Common myeloid progenitor, CD34-positive (primary cell): ENCODE measurements at regions not wholly inside any gene's neighbourhood (a gene's known extent, or its start where the extent isn't known, plus 50 kb on each side); places are given as distances from the start of the nearest gene placed in this dataset.

Experiments used
- CTCF ChIA-PET: fragments of 350-600 bp; sonication (Branson Sonifier 250); formaldehyde crosslinking; loops from one replicate; lab custom pipeline; 2021; ENCODE audit warnings: antibody characterized with exemption; lab: Charles Lee
- POLR2A ChIA-PET: fragments of 350-600 bp; sonication (Branson Sonifier 250); formaldehyde crosslinking; loops from one replicate; lab custom pipeline; 2021; ENCODE audit warnings: antibody characterized with exemption; lab: Charles Lee
- DNase-seq, 3 donors: peaks; one replicate each; pipeline versions ENCODE4 v3.0.0 to v3.0.0-alpha.2; 2013
- H3K27ac ChIP-seq, 2 experiments: 1 replicate in 1 of 2; 2 replicates in 1 of 2; pipeline ENCODE4 v1.7.0; 2013; ENCODE audit warnings: inconsistent platforms in 2 of 2, low read length in 2 of 2, mild to moderate bottlenecking in 2 of 2, low read depth in 1 of 2, moderate library complexity in 1 of 2; ENCODE audit not compliant: severe bottlenecking in 2 of 2, insufficient read depth in 1 of 2, poor library complexity in 1 of 2
- H3K27me3 ChIP-seq, 5 experiments: replicated peaks in 2 of 5; 1 replicate in 3 of 5; 2 replicates in 2 of 5; pipeline versions ENCODE4 v1.6.1 to v1.7.0; 2013; ENCODE audit warnings: low read length in 4 of 5, mild to moderate bottlenecking in 2 of 5, moderate library complexity in 2 of 5, inconsistent platforms in 1 of 5; ENCODE audit not compliant: insufficient read depth in 5 of 5, control insufficient read depth in 4 of 5
- H3K36me3 ChIP-seq, 4 experiments: 1 replicate in 2 of 4; 2 replicates in 2 of 4; pipeline versions ENCODE4 v1.6.1 to v1.7.0; 2013; ENCODE audit warnings: low read length in 3 of 4, control low read depth in 1 of 4, mild to moderate bottlenecking in 1 of 4; ENCODE audit not compliant: control insufficient read depth in 4 of 4, insufficient read depth in 4 of 4
- H3K4me1 ChIP-seq, 4 experiments: 1 replicate in 3 of 4; 2 replicates in 1 of 4; pipeline versions ENCODE4 v1.6.1 to v1.7.1; 2013; ENCODE audit warnings: low read length in 3 of 4, mild to moderate bottlenecking in 3 of 4, control low read depth in 1 of 4, inconsistent platforms in 1 of 4, moderate library complexity in 1 of 4; ENCODE audit not compliant: control insufficient read depth in 4 of 4, insufficient read depth in 4 of 4; ENCODE audit errors: control extremely low read depth in 1 of 4
- H3K4me3 ChIP-seq, 7 experiments: 1 replicate in 4 of 7; 2 replicates in 3 of 7; pipeline versions ENCODE4 v1.5.1 to v1.7.0; 2013; ENCODE audit warnings: mild to moderate bottlenecking in 7 of 7, low read length in 6 of 7, moderate library complexity in 6 of 7, inconsistent platforms in 2 of 7, low read depth in 2 of 7, control low read depth in 1 of 7; ENCODE audit not compliant: insufficient read depth in 4 of 7, control insufficient read depth in 1 of 7; ENCODE audit errors: extremely low read depth in 1 of 7
- H3K9me3 ChIP-seq, 5 experiments: 1 replicate in 4 of 5; 2 replicates in 1 of 5; pipeline versions ENCODE4 v1.6.1 to v1.7.1; 2013; ENCODE audit warnings: low read length in 4 of 5, mild to moderate bottlenecking in 2 of 5, inconsistent platforms in 1 of 5, low read depth in 1 of 5, moderate library complexity in 1 of 5; ENCODE audit not compliant: control insufficient read depth in 4 of 5, insufficient read depth in 2 of 5; ENCODE audit errors: control extremely low read depth in 1 of 5
- WGBS: methylation state at CpG from one replicate; pipeline ENCODE4 v1.1.5; 2013; ENCODE audit not compliant: insufficient coverage; 5-methylcytosine and 5-hydroxymethylcytosine counted together

- H3K9me3 ChIP-seq: peaks cover 0 to 6% (median 0%) of the 10 kb centered on the region in 5 experiments
- no peak overlapping the region for H3K27ac ChIP-seq
- no peak overlapping the region for H3K4me3 ChIP-seq
- peaks cover 4 to 41% (median 10%) of the 10 kb centered on the region in 5 experiments for H3K27me3 ChIP-seq
- POLR2A ChIA-PET: no interaction called here
- CTCF ChIA-PET: no interaction called here
- DNase-seq: no peak
- WGBS: 0% methylated on average over 1 of the region's 1 CpG
- no peaks in the 10 kb centered on the region for H3K4me1 ChIP-seq
- H3K36me3 ChIP-seq: no peaks in the 10 kb centered on the region
Measured at GRCh38 chr11:116473206-116473769, 299.5 kb downstream of the BUD13 start.

DNA sequence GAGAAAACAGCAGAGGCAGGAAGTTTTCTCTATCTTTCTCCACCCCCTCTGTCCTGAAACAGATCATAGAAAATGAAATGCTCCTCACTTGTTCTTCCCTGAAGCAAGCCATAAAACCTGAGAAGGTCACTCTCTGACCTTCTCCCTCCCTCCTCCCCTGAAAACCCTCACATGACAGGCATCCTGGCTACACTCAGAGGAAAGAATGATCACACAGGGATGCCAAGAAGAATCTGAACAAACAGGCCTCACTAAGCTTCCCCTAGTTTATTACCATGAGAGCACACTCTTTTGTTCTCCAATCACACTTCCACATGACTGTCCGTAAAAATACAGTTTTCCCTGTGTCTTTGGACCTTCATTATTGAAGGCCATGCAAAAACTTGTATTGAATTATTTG lies 300.1 kb downstream of the BUD13 start:
- Histone ChIP-seq H3K27me3 (peaks cover 4 to 42% (median 8%) of the 10 kb centered on the region in 5 experiments), H3K9me3 (peaks cover 0 to 6% (median 0%) of the 10 kb centered on the region in 5 experiments), H3K27ac (no peak overlapping the region), H3K4me3 (no peak overlapping the region), H3K4me1 (no peaks in the 10 kb centered on the region), H3K36me3 (no peaks in the 10 kb centered on the region)
- POLR2A ChIA-PET: no interaction called here
- DNase-seq: no peak
- CTCF ChIA-PET: no interaction called here
- 90% methylated on average over 1 of the region's 1 CpG for WGBS

DNA sequence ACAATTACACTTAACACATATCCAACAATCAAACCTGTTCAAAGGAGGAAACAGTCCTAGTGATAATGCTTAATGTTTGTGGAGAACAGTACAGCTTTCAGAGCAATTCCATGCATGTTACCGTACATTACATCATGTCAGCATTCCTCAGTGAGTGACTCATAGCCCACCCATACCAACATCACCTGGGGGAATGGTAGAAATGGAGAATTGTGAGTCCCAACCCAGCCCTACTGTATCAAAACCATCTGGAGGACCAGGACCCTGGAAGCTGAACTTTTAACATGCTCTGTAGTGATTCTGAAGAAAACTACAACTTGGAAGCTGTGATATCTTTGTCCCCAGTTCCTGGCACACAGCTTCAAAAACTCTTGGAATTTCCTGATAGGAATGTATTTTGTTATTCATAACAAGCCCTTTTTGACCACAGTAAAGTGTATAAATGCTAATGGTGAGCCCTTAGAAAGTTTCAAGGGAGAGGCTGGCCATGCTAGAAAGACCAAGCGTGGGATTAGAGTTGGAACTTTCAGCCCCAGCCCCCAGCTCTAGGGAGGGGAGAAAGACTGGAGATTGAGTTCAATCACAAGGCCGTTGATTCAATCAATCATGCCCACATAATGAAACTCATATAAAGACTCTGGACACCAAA lies 301.1 kb downstream of the BUD13 start:
- Histone ChIP-seq H3K4me3 (no peak overlapping the region), H3K27me3 (peaks cover 0 to 38% (median 8%) of the 10 kb centered on the region in 5 experiments), H3K9me3 (peaks cover 0 to 6% (median 0%) of the 10 kb centered on the region in 5 experiments), H3K36me3 (no peaks in the 10 kb centered on the region), H3K27ac (no peak overlapping the region), H3K4me1 (no peaks in the 10 kb centered on the region)
- ChIA-PET CTCF (no interaction called here), POLR2A (no interaction called here)
- DNase-seq: no peak
- WGBS: no CpG with 5 or more reads among the region's 3 CpGs

- Histone ChIP-seq H3K27ac (no peak overlapping the region), H3K27me3 (peaks cover 0 to 27% (median 4%) of the 10 kb centered on the region in 5 experiments), H3K9me3 (peaks cover 0 to 6% (median 0%) of the 10 kb centered on the region in 5 experiments), H3K36me3 (no peaks in the 10 kb centered on the region), H3K4me1 (no peaks in the 10 kb centered on the region), H3K4me3 (no peak overlapping the region)
- WGBS: 100% methylated on average over 2 of the region's 2 CpGs
- ChIA-PET CTCF (no interaction called here), POLR2A (no interaction called here)
- no peak for DNase-seq
Measured at GRCh38 chr11:116468699-116469098, 304.1 kb downstream of the BUD13 start.

DNA sequence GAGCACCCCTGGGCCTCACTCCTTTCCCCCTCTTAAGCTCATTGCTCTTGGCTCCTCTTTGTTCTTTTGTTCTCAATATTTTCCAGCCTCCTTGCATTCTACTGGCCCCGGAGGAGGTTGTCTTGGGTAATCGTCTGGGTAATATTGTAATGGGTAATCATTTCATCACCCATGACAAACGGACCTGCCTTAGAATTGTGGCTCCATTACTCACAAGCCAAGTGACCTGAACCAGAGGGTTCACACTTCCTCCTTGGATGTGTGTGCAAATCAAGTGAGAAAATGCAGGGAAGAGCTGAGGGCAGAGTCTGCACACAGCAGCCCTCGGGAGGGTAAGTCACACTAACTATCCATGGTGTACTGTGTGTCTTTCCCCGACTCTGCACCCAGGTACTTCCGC lies 305.0 kb downstream of the BUD13 start:
- ChIA-PET CTCF (interaction anchor here (0.8 kb wide), 1 partner anchor 174 kb away, joined by 3 read pairs; no protein-coding TSS in a partner anchor), POLR2A (no interaction called here)
- Histone ChIP-seq H3K27ac (no peak overlapping the region), H3K9me3 (peaks cover 0 to 6% (median 0%) of the 10 kb centered on the region in 5 experiments), H3K4me3 (no peak overlapping the region), H3K27me3 (peaks cover 0 to 20% (median 4%) of the 10 kb centered on the region in 5 experiments), H3K4me1 (no peaks in the 10 kb centered on the region), H3K36me3 (no peaks in the 10 kb centered on the region)
- WGBS: 83% methylated on average over 3 of the region's 6 CpGs
- DNase-seq: no peak

DNA sequence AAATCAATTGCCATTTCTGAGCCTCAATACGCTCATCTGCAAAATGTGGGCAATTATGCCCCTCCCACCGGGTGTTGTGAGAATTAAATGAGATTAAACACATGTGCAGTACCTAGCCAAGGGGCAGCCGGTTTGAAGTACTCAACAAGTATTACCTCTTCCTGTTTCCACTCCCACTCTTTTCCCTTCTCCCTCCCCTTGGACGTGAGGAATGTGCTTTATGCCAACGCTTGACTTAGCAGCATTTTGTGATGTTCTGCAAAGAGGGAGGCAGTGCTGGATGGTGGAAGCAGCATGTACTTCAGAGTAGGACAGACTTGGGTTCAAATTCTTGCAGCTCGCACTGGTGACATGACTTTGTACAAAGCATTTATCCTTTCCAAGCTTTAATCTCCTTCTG lies 306.0 kb downstream of the BUD13 start:
- Histone ChIP-seq H3K36me3 (no peaks in the 10 kb centered on the region), H3K4me3 (no peak overlapping the region), H3K27me3 (peaks cover 0 to 18% (median 4%) of the 10 kb centered on the region in 5 experiments), H3K4me1 (no peaks in the 10 kb centered on the region), H3K9me3 (no peaks in the 10 kb centered on the region), H3K27ac (no peak overlapping the region)
- ChIA-PET POLR2A (no interaction called here), CTCF (no interaction called here)
- WGBS: 75% methylated on average over 2 of the region's 6 CpGs
- no peak for DNase-seq

- H3K27me3 ChIP-seq: peaks cover 0 to 20% (median 4%) of the 10 kb centered on the region in 5 experiments
- 88% methylated on average over 2 of the region's 6 CpGs for WGBS
- H3K27ac ChIP-seq: no peak overlapping the region
- ChIA-PET POLR2A (no interaction called here), CTCF (no interaction called here)
- DNase-seq: no peak
- no peaks in the 10 kb centered on the region for H3K9me3 ChIP-seq
- H3K4me3 ChIP-seq: no peak overlapping the region
- H3K36me3 ChIP-seq: no peaks in the 10 kb centered on the region
- H3K4me1 ChIP-seq: no peaks in the 10 kb centered on the region
Measured at GRCh38 chr11:116466191-116466590, 306.6 kb downstream of the BUD13 start.
